H9 (cell line): ENCODE measurements at regions not wholly inside any gene's neighbourhood (a gene's known extent, or its start where the extent isn't known, plus 50 kb on each side); places are given as distances from the start of the nearest gene placed in this dataset.

Experiments
- DNase-seq: peaks from one replicate; pipeline ENCODE4 v3.0.0-alpha.2; 2017
- H2AFZ ChIP-seq: one replicate; pipeline ENCODE4 v1.6.1; 2013; ENCODE audit warnings: mild to moderate bottlenecking, low read length, control low read depth, moderate library complexity
- H2AK5ac ChIP-seq: 2 replicates; pipeline ENCODE4 v1.6.1; 2013; ENCODE audit warnings: low read length, control low read depth, mixed read lengths; ENCODE audit not compliant: insufficient read length
- H2BK120ac ChIP-seq: one replicate; pipeline ENCODE4 v1.6.1; 2013; ENCODE audit warnings: low read depth, mild to moderate bottlenecking, low read length, control low read depth, inconsistent platforms; ENCODE audit not compliant: poor library complexity, severe bottlenecking
- H2BK12ac ChIP-seq: 2 replicates; pipeline ENCODE4 v1.6.1; 2013; ENCODE audit warnings: low read length, control low read depth, mixed read lengths, low read depth; ENCODE audit not compliant: insufficient read length
- H2BK15ac ChIP-seq: 2 replicates; pipeline ENCODE4 v1.6.1; 2013; ENCODE audit warnings: low read depth, low read length, control low read depth
- H2BK20ac ChIP-seq: one replicate; pipeline ENCODE4 v1.6.1; 2013; ENCODE audit warnings: low read depth, mild to moderate bottlenecking, low read length, control low read depth, inconsistent platforms; ENCODE audit not compliant: poor library complexity, severe bottlenecking
- H2BK5ac ChIP-seq: 2 replicates; pipeline ENCODE4 v1.6.1; 2013; ENCODE audit warnings: low read length, control low read depth, mixed read lengths; ENCODE audit not compliant: insufficient read length
- H3K14ac ChIP-seq: 2 replicates; pipeline ENCODE4 v1.6.1; 2013; ENCODE audit warnings: low read length, control low read depth; ENCODE audit not compliant: insufficient read depth
- H3K18ac ChIP-seq: 2 replicates; pipeline ENCODE4 v1.6.1; 2013; ENCODE audit warnings: low read depth, mild to moderate bottlenecking, mixed read lengths, low read length, control low read depth; ENCODE audit not compliant: insufficient read length
- H3K23ac ChIP-seq: 2 replicates; pipeline ENCODE4 v1.6.1; 2013; ENCODE audit warnings: low read length, control low read depth, mixed read lengths, low read depth; ENCODE audit not compliant: insufficient read length
- H3K23me2 ChIP-seq: 2 replicates; pipeline ENCODE4 v1.6.1; 2013; ENCODE audit warnings: low read depth, mild to moderate bottlenecking, mixed read lengths, low read length, control low read depth; ENCODE audit not compliant: insufficient read length, poor library complexity, severe bottlenecking
- H3K27ac ChIP-seq: 2 replicates; pipeline ENCODE4 v1.5.1; 2013; ENCODE audit warnings: low read length, control low read depth, mixed read lengths, low read depth; ENCODE audit not compliant: insufficient read length
- H3K27me3 ChIP-seq: 2 replicates; pipeline ENCODE4 v1.6.1; 2013; ENCODE audit warnings: low read length, control low read depth, inconsistent platforms; ENCODE audit not compliant: insufficient read depth
- H3K4ac ChIP-seq: 2 replicates; pipeline ENCODE4 v1.6.1; 2013; ENCODE audit warnings: low read depth, mild to moderate bottlenecking, control low read depth, inconsistent platforms, low read length, moderate library complexity
- H3K4me1 ChIP-seq: 2 replicates; pipeline ENCODE4 v1.6.1; 2013; ENCODE audit warnings: low read length, control low read depth, inconsistent platforms; ENCODE audit not compliant: insufficient read depth
- H3K4me2 ChIP-seq: 2 replicates; pipeline ENCODE4 v1.6.1; 2013; ENCODE audit warnings: low read length, control low read depth, mixed read lengths; ENCODE audit not compliant: insufficient read length, insufficient read depth
- H3K56ac ChIP-seq: 2 replicates; pipeline ENCODE4 v1.6.1; 2013; ENCODE audit warnings: low read depth, mild to moderate bottlenecking, mixed read lengths, low read length, control low read depth; ENCODE audit not compliant: insufficient read length
- H3K79me1 ChIP-seq: 2 replicates; pipeline ENCODE4 v1.6.1; 2013; ENCODE audit warnings: low read depth, mild to moderate bottlenecking, moderate library complexity, low read length, control low read depth, inconsistent platforms; ENCODE audit not compliant: insufficient read depth, poor library complexity, severe bottlenecking
- H3K79me2 ChIP-seq: 2 replicates; pipeline ENCODE4 v1.6.1; 2013; ENCODE audit warnings: low read length, control low read depth, inconsistent platforms; ENCODE audit not compliant: insufficient read depth
- H3K9ac ChIP-seq: 2 replicates; pipeline ENCODE4 v1.6.1; 2013; ENCODE audit warnings: low read length, control low read depth, mixed read lengths; ENCODE audit not compliant: insufficient read length; ENCODE audit errors: extremely low read depth
- H3K9me3 ChIP-seq: one replicate; pipeline ENCODE4 v1.6.1; 2013; ENCODE audit warnings: low read depth, low read length, inconsistent platforms; ENCODE audit not compliant: control insufficient read depth
- H3T11ph ChIP-seq: one replicate; pipeline ENCODE4 v1.6.1; 2013; ENCODE audit warnings: mild to moderate bottlenecking, low read length, control low read depth, inconsistent platforms
- H4K20me1 ChIP-seq: one replicate; pipeline ENCODE4 v1.6.1; 2013; ENCODE audit not compliant: control insufficient read depth, insufficient read length, insufficient read depth
- H4K5ac ChIP-seq: 2 replicates; pipeline ENCODE4 v1.6.1; 2013; ENCODE audit warnings: low read depth, mild to moderate bottlenecking, mixed read lengths, low read length, control low read depth; ENCODE audit not compliant: insufficient read length
- H4K8ac ChIP-seq: replicated peaks from 2 replicates; pipeline ENCODE4 v1.6.1; 2013; ENCODE audit warnings: low read length, control low read depth, mixed read lengths, low read depth; ENCODE audit not compliant: insufficient read length
- H4K91ac ChIP-seq: 2 replicates; pipeline ENCODE4 v1.6.1; 2013; ENCODE audit warnings: low read depth, mild to moderate bottlenecking, moderate library complexity, mixed read lengths, low read length, control low read depth; ENCODE audit not compliant: insufficient read length
- H3K27ac Mint-ChIP-seq, 3 experiments: 2 replicates in 2 of 3; 3 replicates in 1 of 3; pipeline ENCODE4 v1.8.0; 2020 to 2021; ENCODE audit warnings: mixed read lengths in 3 of 3, mild to moderate bottlenecking in 1 of 3, moderate library complexity in 1 of 3
- H3K27me3 Mint-ChIP-seq: 2 replicates; pipeline ENCODE4 v1.8.0; 2021; ENCODE audit warnings: low read depth, mild to moderate bottlenecking, moderate library complexity, mixed read lengths
- H3K36me3 Mint-ChIP-seq, 3 experiments: 2 replicates in 2 of 3; 3 replicates in 1 of 3; pipeline ENCODE4 v1.8.0; 2020 to 2021; ENCODE audit warnings: low read depth in 3 of 3, mixed read lengths in 3 of 3; ENCODE audit not compliant: insufficient read depth in 1 of 3
- H3K4me1 Mint-ChIP-seq, 2 experiments: 2 replicates each; pipeline ENCODE4 v1.8.0; 2020; ENCODE audit warnings: mixed read lengths in 2 of 2
- H3K4me3 Mint-ChIP-seq, 2 experiments: 2 replicates in 1 of 2; 3 replicates in 1 of 2; pipeline ENCODE4 v1.8.0; 2020 to 2021; ENCODE audit warnings: mild to moderate bottlenecking in 2 of 2, mixed read lengths in 2 of 2, moderate library complexity in 1 of 2
- H3K9me3 Mint-ChIP-seq, 2 experiments: 2 replicates in 1 of 2; 3 replicates in 1 of 2; pipeline ENCODE4 v1.8.0; 2020; ENCODE audit warnings: mild to moderate bottlenecking in 2 of 2, mixed read lengths in 2 of 2, moderate library complexity in 1 of 2
- WGBS: extraction: QIAGEN DNeasy Blood & Tissue Kit; methylation state at CpG from one replicate; pipeline ENCODE4 v1.1.7; 2013; ENCODE audit warnings: missing lambda C conversion rate, low lambda C conversion rate, mixed read lengths; ENCODE audit not compliant: insufficient read length; ENCODE audit errors: extremely low coverage; 5-methylcytosine and 5-hydroxymethylcytosine counted together
- TF ChIP-seq, protein P1 (sequence below): fragments of 200-600 bp; sonication (generic); conservative IDR thresholded peaks from 3 replicates; pipeline ENCODE4 v1.8.0; 2021; ENCODE audit warnings: antibody characterized with exemption, mild to moderate bottlenecking

DNA sequence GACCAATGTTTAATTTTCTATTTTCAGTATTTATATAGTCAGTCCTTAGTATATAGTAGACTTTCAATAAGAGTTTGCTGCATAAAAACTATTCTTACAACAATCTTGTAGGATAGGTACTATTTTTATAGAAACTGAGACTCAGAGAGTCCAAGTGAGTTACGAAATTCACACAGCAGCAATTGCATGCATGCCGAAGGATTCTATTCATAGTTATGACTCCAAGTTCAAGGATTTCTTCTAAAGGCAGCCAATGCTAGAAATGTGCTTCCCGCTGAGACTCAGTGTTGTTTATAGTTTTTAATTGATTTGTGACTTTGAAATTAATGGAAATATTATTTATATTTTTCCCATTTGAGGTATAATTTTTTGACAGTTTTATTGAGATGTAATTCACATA is 62.7 kb upstream of the CSNK1A1L start:
- no peak for DNase-seq
- Histone ChIP-seq H2BK120ac (no peak overlapping the region), H2BK20ac (no peak overlapping the region), H3K27me3 (no peaks in the 10 kb centered on the region), H3K14ac (no peak overlapping the region), H3K27ac (no peak overlapping the region), H3K4me2 (no peak overlapping the region), H2BK12ac (no peak overlapping the region), H2BK5ac (no peak overlapping the region), H2BK15ac (no peak overlapping the region), H3K79me1 (no peaks in the 10 kb centered on the region), H3K23me2 (no peaks in the 10 kb centered on the region), H3K18ac (no peak overlapping the region), H4K8ac (no peak overlapping the region), H4K5ac (no peak overlapping the region), H2AFZ (no peak overlapping the region), H3T11ph (no peak overlapping the region), H3K9ac (no peak overlapping the region), H4K20me1 (no peaks in the 10 kb centered on the region), H3K4ac (no peak overlapping the region), H3K79me2 (no peaks in the 10 kb centered on the region), H3K56ac (no peak overlapping the region), H3K9me3 (no peaks in the 10 kb centered on the region), H2AK5ac (no peak overlapping the region), H4K91ac (no peak overlapping the region), H3K23ac (no peak overlapping the region), H3K4me1 (0 out of 2 replicates have a peak, but pooled peaks cover 1% of the 10 kb centered on the region)
- no peaks in the 10 kb centered on the region for H3K27me3 Mint-ChIP-seq
- TF ChIP-seq, protein P1, sequence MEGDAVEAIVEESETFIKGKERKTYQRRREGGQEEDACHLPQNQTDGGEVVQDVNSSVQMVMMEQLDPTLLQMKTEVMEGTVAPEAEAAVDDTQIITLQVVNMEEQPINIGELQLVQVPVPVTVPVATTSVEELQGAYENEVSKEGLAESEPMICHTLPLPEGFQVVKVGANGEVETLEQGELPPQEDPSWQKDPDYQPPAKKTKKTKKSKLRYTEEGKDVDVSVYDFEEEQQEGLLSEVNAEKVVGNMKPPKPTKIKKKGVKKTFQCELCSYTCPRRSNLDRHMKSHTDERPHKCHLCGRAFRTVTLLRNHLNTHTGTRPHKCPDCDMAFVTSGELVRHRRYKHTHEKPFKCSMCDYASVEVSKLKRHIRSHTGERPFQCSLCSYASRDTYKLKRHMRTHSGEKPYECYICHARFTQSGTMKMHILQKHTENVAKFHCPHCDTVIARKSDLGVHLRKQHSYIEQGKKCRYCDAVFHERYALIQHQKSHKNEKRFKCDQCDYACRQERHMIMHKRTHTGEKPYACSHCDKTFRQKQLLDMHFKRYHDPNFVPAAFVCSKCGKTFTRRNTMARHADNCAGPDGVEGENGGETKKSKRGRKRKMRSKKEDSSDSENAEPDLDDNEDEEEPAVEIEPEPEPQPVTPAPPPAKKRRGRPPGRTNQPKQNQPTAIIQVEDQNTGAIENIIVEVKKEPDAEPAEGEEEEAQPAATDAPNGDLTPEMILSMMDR = no peak
- peaks cover 0 to 8% (median 0%) of the 10 kb centered on the region in 3 experiments; a peak in 3 of 7 replicates for H3K36me3 Mint-ChIP-seq
- H3K27ac Mint-ChIP-seq = no peak overlapping the region
- H3K4me1 Mint-ChIP-seq = peaks cover 4 to 6% of the 10 kb centered on the region in 2 experiments; a peak in 3 of 4 replicates
- H3K9me3 Mint-ChIP-seq = no peaks in the 10 kb centered on the region
- H3K4me3 Mint-ChIP-seq = no peak overlapping the region
- no CpG with 5 or more reads among the region's 3 CpGs for WGBS
